ENCODE measurements at regions not wholly inside any gene's neighbourhood (a gene's known extent, or its start where the extent isn't known, plus 50 kb on each side); places are given as distances from the start of the nearest gene placed in this dataset.

DNA sequence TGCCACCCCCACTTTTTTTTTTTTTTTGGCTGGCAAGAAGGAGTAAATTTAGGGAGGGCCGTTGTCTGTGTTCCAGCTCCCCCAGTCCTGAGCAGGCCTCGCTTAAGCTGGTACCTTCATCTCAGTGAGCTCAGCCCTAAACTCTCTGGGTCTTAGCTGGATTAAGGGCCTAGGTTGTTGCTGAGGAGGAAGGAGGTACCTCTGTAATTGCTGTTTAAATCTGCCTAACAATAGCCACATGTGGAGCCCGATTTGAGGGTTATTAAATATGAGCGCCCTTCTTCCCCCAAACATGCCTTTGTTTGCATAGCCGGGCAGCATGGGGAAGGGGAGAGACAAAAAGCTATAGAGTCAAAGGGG, 179.0 kb upstream of the PITX1 start:
- Histone ChIP-seq H3K36me3 (ENCODE audit: low read depth, missing control alignments) (no peaks in the 10 kb centered on the region), H3K4me3 (no peak overlapping the region), H3K4me1 (no peaks in the 10 kb centered on the region), H3K27me3 (no peaks in the 10 kb centered on the region), H3K9me3 (no peaks in the 10 kb centered on the region), H3K27ac (no peak overlapping the region)
- DNase-seq = no peak
- intact Hi-C loops (cut with DNase I; ENCODE audit: low total_unique reads) = no loop called here
- TF ChIP-seq CTCF (IDR thresholded peaks at IDR 0.05) (no peak), POLR2A (IDR thresholded peaks at IDR 0.05) (no peak)
- WGBS, 2 donors = 82 to 91% methylated on average over 5 of the region's 5 CpGs

- no peaks in the 10 kb centered on the region for H3K27me3 ChIP-seq
- 68 to 80% methylated on average over 9 to 10 of the region's 10 CpGs for WGBS, 2 donors
- H3K36me3 ChIP-seq (ENCODE audit: low read depth, missing control alignments) = no peaks in the 10 kb centered on the region
- intact Hi-C loops (cut with DNase I; ENCODE audit: low total_unique reads) = no loop called here
- no peak for DNase-seq
- TF ChIP-seq CTCF (IDR thresholded peaks at IDR 0.05) (no peak), POLR2A (IDR thresholded peaks at IDR 0.05) (no peak)
- no peaks in the 10 kb centered on the region for H3K9me3 ChIP-seq
- H3K4me1 ChIP-seq = no peaks in the 10 kb centered on the region
- H3K4me3 ChIP-seq = no peak overlapping the region
- H3K27ac ChIP-seq = no peak overlapping the region
These were observed 178.5 kb upstream of the PITX1 start for GRCh38 chr5:135212361-135213026.

- Histone ChIP-seq H3K9me3 (no peaks in the 10 kb centered on the region), H3K27me3 (no peaks in the 10 kb centered on the region), H3K27ac (no peak overlapping the region), H3K4me1 (no peaks in the 10 kb centered on the region), H3K4me3 (no peak overlapping the region), H3K36me3 (ENCODE audit: low read depth, missing control alignments) (no peaks in the 10 kb centered on the region)
- no peak for TF ChIP-seq POLR2A (IDR thresholded peaks at IDR 0.05)
- TF ChIP-seq CTCF (IDR thresholded peaks at IDR 0.05) = no peak
- DNase-seq = no peak
- 42 to 86% methylated on average over 2 of the region's 2 CpGs for WGBS, 2 donors
- intact Hi-C loops (cut with DNase I; ENCODE audit: low total_unique reads) = no loop called here
These were observed 177.8 kb upstream of the PITX1 start for GRCh38 chr5:135211791-135212190.

- Histone ChIP-seq H3K27ac (no peak overlapping the region), H3K9me3 (no peaks in the 10 kb centered on the region), H3K36me3 (ENCODE audit: low read depth, missing control alignments) (no peaks in the 10 kb centered on the region), H3K27me3 (no peaks in the 10 kb centered on the region), H3K4me3 (no peak overlapping the region), H3K4me1 (no peaks in the 10 kb centered on the region)
- WGBS, 2 donors = 93% methylated on average over 9 of the region's 9 CpGs
- intact Hi-C loops (cut with DNase I; ENCODE audit: low total_unique reads) = no loop called here
- TF ChIP-seq CTCF (IDR thresholded peaks at IDR 0.05) (no peak), POLR2A (IDR thresholded peaks at IDR 0.05) (no peak)
- no peak for DNase-seq
These were observed 177.2 kb upstream of the PITX1 start for GRCh38 chr5:135211083-135211790.

All from testis (tissue), 2 donors.